GM21423 (cell line): ENCODE measurements at regions not wholly inside any gene's neighbourhood (a gene's known extent, or its start where the extent isn't known, plus 50 kb on each side); places are given as distances from the start of the nearest gene placed in this dataset.
A peak's percentile ranks its signal among the peaks of the same experiment; 100 is the strongest.

ENCODE experiments used
- ATAC-seq: cut with Tn5 transposase; IDR thresholded peaks from one replicate; pipeline ENCODE4 v1.9.1; 2021; ENCODE audit warnings: mild to moderate bottlenecking, moderate library complexity; ENCODE audit not compliant: unreplicated experiment

- no peak for ATAC-seq
Observed at GRCh38 chr15:94177112-94177511, 54.2 kb upstream of the MCTP2 start.

GRCh38 chr15:94175420-94175819, 55.9 kb upstream of the MCTP2 start:
- no peak for ATAC-seq

DNA sequence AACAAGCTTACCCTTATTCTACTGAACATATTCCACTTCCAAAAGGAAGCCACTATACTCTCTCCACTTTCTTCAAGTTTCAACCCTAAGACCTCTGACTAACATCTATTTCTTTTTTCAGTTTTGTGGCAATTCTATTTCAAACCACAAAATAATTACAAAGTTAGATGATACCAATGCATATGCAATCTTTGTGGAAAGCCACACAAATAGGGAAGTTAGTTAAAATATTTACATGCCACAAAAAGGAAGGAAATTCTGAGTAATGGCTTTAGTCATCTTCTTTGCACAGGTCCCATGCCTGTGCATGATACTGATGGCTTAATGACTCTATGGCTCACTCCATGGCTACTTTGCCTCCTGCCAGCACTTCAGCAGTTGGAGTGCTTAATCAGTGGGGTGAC, 57.0 kb upstream of the MCTP2 start:
- peak; percentile 97 for ATAC-seq

GRCh38 chr15:94168250-94168649, 63.1 kb upstream of the MCTP2 start:
- ATAC-seq: no peak

GRCh38 chr15:94164971-94165370, 66.4 kb upstream of the MCTP2 start:
- no peak for ATAC-seq

GRCh38 chr15:94164202-94164807, 67.1 kb upstream of the MCTP2 start:
- peak; percentile 70 for ATAC-seq

DNA sequence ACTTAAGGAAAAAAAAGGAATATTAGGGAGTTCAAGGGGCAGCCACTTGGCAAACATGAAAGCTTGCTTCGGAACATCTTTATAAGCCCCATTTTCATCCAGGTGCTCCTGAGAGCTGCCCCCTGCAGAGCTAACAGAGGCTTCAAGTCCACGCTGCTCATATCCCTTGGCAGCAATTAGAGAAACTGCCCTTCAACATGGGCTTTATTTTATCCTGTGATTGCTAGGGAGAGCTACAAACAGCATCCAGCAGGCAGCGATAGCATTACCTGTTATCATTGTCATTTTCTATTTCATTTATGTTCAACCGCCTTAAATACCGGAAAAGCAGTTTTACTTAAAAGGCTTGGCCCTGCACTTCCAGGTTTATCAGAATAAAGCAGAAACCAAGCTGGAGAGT, 68.4 kb upstream of the MCTP2 start:
- ATAC-seq: no peak

DNA sequence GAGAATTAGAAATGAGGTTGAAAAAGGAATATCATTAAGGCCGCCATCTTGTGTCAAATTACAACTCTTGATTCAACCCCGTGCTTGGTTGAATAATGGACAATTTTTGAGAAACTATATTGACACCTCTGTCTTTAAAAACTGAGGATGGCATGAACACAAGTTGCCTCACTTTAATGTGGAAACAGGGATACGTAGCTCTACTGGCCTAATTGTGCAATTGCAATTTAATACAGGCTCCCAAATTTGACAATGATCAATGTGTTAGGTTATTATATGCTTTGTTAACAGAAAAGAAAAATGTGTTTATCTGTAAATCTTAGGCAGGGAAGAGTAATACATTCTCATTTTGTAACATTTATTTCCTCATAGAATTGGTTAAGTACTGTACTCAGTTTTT, 77.1 kb upstream of the MCTP2 start:
- ATAC-seq: no peak

DNA sequence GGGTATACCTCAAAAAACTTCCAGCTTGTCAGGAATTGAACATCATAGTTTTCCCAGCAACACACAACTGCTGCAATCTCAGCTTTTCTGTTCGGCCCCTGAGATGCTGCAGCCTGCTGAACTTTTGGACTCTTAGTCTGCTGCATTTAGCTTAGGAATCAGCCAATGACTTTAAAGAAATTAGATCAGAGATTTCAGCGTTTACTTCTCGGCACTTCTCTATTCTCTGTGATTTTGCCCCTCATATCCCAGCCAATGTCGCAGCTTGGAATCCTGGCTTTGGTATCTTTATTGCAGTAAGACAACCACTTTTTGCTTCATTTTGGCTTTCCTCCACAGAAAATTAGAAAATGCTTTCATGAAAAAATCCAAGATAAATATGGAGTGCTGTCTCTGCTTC, 86.3 kb upstream of the MCTP2 start:
- ATAC-seq: no peak

- no peak for ATAC-seq
Observed at GRCh38 chr15:94141802-94142201, 89.6 kb upstream of the MCTP2 start.

GRCh38 chr15:94135486-94136147, 95.7 kb upstream of the MCTP2 start:
- no peak for ATAC-seq

GRCh38 chr15:94131875-94132274, 99.5 kb upstream of the MCTP2 start:
- no peak for ATAC-seq

DNA sequence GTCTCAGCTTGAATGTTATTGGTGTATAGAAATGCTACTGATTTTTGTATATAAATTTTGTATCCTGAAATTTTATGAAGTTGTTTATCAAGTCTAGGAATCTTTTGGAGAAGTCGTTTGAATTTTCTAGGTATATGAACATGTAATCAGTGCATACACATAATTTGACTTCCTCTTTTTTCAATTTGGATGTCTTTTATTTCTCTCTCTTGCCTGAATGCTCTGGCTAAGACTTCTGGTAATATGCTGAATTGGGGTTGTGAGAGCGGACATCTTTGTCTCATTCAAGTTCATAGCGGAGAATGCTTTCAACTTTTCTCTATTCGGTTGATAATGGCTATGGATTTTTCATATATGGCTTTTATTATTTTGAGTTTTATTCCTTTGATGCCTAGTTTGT, 100.9 kb upstream of the MCTP2 start:
- ATAC-seq: no peak

- ATAC-seq: no peak
Observed at GRCh38 chr15:94127006-94127405, 104.4 kb upstream of the MCTP2 start.

- no peak for ATAC-seq
Observed at GRCh38 chr15:94125698-94126097, 105.7 kb upstream of the MCTP2 start.

- ATAC-seq: no peak
Observed at GRCh38 chr15:94125156-94125555, 106.2 kb upstream of the MCTP2 start.

DNA sequence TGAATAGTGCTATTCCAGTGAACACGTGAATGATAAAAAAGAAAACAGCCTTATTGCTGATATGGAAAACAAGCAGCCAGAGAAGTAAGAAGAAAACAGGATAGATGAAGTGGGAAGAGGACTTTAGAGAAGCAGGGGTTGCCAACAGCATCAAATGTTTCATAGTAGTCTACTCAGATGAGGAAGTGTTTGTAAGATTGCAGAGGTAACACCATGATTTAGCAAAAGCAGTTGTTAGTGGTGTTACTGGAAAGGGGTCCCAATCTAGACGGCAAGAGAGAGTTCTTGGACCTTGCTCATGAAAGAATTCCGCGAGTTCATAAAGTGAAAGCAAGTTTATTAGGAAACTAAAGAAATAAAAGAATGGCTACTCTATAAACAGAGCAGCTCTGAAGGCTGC, 108.8 kb upstream of the MCTP2 start:
- no peak for ATAC-seq

- ATAC-seq: peak; percentile 99
Observed at GRCh38 chr15:94119923-94120775, 111.2 kb upstream of the MCTP2 start.

DNA sequence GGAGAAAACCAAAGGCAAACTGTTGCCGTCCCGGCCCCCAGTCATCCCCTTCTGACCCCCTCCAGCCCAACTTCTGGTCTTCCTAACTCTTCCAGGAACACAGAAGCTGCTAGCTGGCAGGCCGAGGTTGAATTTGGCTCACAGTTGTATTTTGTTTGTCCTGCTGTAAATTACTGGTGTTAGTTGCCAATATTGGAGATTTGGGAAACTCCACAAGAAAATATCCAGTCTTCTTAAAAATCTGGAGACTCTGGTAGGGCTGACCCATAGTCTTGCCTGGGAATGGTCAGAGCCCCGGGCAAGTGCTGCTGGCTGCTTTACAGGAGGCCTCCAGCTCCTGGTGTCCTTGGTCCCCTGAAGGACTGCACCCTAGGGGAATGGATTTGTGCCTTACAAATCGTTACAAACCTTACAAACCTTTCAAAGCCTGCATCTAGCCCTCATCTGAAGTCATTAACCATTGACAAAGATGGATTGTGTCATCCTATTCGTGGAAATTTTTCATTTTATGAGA, 112.0 kb upstream of the MCTP2 start:
- ATAC-seq: no peak

- no peak for ATAC-seq
Observed at GRCh38 chr15:94110476-94111130, 120.8 kb upstream of the MCTP2 start.

- ATAC-seq: no peak
Observed at GRCh38 chr15:94107652-94108051, 123.7 kb upstream of the MCTP2 start.
